GM19035 (cell line): ENCODE measurements at regions not wholly inside any gene's neighbourhood (a gene's known extent, or its start where the extent isn't known, plus 50 kb on each side); places are given as distances from the start of the nearest gene placed in this dataset.

Experiments
- ATAC-seq: cut with Tn5 transposase; IDR thresholded peaks from one replicate; pipeline ENCODE4 v1.9.1; 2021; ENCODE audit not compliant: unreplicated experiment

DNA sequence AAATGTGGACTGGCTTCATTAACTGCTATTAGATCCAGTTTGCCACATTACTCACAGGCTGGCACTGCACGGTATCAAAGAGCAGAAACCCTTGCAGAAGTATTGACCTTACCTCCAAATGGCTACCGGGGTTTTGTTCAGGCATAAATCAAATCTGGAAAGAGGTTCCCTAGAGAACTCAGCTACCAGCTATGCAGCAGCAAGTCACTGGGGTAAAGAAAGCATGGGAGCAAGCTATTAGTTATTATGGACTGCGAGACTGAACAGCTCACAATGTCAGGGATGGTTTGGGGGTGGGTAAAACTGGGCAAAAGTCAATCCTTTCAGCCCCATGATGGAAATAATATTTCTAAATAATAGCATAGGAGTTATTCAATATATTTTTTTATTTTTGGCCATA is 128.1 kb downstream of the FANCF start:
- ATAC-seq, result no peak

DNA sequence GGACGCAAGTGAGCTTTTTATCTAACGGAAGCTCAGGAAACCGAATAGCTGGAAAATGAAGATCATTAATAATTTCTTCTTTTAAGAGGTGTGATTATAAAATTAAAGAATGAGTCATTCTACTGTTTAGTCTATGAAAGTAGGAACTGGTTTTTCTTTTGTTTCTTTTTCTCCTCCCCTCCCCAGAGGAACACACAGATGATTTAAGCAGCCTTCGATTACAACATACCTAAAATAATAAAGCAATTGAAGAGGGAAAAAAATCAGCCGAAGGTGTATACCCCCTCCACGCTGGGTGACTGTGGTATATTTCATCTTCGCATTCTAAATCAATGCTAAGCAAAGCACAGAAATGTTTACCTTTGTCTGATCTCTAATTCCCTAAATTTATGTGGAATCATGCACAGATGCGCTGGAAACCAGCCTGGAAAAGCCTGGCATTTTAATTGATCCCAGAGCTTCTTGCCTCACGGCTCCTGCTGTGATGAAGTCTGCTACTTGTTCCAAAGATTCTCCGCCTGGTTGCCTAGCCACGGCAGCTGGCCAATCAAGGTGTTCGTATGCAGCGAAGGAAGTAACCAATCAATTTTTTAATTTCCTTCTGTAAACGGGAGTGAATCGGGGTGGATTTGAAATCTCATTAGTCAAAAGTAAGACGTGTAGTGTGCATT is 133.9 kb downstream of the FANCF start:
- no peak for ATAC-seq

DNA sequence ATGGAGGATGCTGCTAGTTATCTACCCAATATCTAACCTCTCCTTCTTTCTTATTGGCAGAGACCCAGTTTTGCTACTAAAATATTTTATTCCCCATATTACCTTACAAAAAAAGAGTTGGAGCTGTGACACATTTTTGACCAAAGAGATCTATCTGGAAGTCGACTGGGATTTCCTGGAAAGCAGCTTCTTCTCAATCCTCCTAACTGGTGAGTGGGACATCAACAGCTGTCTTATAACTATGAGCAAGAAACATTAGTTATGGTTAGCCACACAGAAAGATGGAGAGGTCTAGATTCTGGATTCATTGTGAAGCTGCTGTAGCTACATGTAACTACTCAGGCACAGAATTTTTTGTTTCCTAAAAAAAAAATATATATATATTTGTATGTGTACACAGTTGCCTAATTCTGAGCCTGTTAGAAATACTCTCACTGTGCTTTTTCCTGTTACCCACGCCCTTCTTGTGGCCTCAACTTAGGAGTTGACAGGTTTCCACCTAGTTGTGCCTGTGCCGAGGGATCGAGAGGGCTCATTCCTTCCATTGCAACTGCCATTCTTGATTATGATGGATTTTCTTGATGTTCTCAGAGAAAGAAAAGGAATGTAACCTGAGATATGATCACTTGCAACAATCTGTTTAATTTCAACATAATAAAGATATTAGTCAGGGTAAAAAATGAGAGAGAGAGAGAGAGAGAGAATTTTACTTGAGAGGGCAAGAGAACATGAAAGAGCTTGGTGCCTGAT is 142.0 kb downstream of the SLC17A6 start:
- ATAC-seq, result no peak

DNA sequence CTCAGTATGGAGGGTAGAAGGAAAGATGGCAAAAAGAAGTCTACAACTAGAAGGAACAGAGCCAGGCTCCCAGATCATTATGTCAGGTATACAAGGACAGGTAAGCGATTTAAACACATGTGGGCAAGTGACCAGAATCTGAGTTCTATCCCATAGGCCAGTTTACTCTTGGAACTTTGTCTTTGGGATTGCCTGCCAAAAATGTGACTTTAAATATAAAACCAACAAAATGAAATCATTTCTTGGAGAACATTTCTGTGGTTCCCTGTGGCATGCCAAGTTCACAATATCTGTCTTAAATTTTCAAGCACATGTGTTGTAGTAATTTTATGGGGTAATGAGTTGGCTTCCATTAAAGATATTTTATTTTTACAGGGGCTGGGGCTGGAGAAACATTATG is 141.0 kb downstream of the SLC17A6 start:
- no peak for ATAC-seq

DNA sequence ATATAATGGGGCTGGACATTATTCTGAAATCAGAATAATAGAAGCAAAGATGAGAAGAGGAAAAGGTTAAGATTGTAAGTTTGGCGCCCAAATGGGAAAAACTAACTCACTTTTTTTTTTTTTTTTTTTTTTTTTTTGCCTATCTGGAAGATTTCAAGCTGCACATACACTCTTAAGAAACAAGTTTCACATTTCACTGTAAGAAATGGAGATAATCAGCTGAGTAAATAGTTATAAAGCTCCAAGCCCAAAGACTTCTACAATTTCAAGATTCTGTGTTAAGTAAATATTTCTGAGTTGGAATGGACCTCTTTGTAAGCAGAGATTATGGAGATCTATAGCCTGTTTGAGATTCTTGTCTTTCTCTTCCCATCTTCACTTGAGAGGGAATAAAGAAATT is 140.0 kb downstream of the SLC17A6 start:
- no peak for ATAC-seq

DNA sequence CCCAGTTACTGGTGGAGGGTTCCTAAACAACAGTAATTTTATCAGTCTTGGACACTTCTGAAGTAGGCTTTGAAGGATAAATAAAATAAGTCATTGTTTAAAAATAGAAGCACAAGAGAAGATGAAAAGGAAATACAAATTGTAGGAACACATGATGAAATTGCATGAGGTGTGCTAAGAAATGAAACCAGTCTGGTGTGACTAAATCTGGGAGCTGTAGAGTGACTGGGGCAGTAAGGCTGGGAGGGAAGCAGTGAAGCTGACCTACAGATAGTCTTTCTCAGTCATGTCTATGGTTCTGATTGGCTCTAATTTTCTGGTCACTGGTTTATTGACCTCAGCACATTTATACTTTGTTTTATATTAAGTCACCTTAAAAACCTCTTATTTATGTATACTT is 139.1 kb downstream of the SLC17A6 start:
- ATAC-seq, result no peak

DNA sequence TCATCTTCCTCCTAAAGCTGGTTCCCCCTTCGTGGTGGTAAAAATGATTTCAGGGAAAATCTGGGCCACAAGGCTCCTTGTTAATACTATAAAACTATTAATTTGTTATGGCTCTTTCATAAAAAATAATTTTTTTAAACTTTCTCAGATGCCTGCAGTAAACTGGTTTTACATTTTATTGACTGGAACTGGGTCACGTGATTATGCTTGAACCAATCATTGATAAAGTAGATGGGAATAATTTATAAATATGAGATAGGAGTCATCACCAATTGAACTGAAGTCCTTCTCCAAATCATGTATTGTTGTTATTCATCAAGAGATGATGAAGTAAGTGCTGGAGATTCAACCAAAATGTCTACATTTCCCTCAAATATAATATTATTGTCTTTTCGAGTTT is 138.4 kb downstream of the SLC17A6 start:
- ATAC-seq, result no peak

DNA sequence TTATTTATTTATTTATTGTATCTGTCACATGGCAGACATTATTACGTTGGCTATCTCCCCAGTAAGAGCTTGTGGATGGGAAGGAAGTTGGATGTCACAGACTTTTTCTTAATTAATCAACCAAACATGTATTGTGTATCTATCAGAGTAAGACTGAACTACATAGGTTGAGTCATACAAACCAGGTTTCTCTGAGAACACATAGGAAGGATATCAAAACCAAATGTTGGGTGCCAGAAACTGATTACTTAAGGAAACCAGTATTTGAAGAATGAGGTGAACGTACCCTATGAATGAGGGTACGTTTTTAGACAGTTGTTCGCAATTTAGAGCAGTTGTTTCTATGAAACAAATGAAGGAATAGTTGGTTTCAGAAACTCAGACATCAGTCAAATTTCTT is 136.4 kb downstream of the SLC17A6 start:
- ATAC-seq, result no peak

DNA sequence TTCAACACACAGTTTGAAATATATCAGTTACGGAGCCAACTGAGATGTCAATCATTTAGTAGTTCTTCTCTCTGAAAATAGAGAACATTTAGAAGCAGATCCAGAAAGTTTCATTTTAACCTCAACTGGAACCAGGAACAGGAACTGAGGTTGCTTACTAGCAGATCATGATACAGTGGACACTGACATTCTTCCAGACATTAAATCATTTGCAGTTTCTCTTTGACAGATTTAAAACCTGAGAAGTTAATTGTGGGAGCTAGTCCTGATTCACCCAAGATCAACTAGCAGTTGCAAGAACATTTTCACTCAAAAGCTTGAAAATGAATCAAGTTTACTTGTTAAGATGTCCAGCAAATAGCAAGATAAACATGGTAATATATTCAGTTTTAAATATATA is 135.4 kb downstream of the SLC17A6 start:
- no peak for ATAC-seq

DNA sequence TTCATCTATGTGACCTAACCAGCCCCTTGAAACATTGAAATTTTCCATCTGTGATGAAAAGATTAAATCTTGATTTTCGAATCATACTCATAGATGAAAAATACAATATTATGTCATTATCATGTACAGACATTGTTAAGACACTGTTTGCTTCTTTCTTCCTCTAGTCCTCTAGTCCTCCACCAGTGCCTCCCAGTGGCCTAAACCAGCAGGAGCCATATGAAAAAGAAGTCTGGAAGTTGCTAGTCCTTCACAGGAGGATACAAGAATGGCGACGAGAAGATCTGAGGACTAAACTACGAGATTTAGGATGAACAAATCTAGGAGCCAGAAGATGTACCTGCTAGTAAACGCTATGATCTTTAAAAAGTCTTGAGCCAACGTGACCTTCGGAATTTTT is 134.1 kb downstream of the SLC17A6 start:
- ATAC-seq, result no peak

DNA sequence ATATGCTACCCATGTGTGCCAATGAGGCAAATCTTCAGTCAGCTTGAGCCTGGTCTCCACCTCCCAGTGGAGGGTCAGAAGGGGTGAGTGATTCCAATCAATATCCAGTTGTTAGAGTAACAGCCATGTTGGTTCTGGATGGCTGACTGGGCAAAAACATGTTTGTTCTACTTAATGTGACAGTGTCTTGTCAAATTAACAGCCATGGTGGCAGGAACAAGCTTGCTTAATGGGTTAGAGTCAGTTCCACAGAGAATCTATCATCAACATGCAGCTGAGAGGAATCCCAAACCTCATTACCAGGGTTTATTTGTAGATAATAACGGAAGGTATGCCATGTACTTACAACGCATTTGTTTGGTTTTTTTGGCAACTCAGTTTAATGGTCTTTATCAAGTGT is 133.2 kb downstream of the SLC17A6 start:
- no peak for ATAC-seq

DNA sequence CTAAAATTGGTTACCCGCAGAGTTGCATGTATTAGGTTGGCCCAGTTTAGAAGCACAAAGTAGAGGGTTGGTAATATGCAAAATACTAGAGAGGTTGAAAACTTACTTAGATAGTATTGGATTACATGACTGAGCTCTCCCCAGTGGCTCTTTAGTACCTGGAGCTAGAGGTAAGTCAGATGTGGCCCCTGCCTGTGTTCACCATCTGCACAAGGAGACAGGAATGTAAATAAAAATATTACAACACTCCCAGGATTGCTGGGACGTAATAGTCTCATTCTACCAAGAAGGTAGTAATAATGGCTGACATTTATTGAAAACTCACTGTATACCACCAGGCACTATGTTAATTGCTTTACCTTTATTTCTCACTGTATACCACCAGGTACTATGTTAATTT is 129.6 kb downstream of the SLC17A6 start:
- no peak for ATAC-seq

DNA sequence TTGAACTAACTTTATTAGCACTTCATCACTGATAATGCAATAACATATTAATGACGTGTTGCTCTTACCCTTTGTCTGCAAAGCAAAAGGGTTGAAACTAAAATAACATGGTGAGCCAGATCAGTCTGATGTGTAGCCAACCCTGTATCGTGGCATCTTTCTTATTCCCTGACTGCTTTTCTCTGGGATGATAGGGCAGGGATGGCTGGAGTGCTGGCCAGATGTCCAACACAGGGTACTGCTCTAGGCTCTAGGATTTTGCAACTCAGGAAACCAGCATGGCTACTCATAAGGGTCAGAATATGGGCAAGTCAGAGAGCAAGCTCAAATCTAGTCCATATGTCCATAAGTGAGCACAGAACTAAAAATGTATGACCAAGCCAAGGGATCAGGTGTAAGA is 129.1 kb downstream of the SLC17A6 start:
- no peak for ATAC-seq

DNA sequence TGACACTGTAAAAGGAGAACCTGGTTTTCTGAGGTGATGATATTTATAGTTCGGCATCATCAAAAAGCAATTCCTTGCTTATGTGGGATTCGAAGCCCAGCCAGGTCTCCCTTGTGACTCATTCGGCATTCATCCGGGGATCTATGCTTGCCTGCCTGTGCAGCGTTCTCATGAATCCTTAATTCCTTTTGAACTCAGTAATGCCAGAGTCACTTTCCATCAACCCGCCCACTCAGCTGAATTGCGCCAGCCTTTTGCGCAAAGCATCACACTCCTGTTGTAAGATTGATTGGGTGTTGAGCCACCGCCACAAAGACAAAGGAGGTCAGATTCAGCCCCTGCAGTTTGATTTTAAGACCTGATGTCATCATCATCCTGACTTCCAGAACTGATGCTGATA is 128.6 kb downstream of the SLC17A6 start:
- no peak for ATAC-seq

DNA sequence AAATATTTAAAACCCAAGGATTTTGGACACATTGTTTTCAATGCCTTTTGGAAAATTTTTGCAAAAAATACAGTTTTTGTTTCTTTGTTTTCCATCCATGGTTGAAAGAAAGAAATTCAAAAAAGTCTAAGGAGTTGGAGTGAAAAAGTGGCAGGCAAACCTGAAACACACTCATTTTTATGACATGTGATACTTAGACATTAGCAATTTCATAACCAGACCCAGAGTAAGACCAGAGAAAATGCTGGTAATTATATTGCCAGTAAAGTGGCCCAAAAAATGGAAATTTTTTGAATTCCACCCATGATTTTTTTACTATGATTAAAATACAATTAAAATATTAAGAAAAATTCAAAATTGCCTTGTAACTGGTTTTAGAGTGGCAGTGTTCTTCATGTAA is 128.2 kb downstream of the SLC17A6 start:
- ATAC-seq, result no peak

DNA sequence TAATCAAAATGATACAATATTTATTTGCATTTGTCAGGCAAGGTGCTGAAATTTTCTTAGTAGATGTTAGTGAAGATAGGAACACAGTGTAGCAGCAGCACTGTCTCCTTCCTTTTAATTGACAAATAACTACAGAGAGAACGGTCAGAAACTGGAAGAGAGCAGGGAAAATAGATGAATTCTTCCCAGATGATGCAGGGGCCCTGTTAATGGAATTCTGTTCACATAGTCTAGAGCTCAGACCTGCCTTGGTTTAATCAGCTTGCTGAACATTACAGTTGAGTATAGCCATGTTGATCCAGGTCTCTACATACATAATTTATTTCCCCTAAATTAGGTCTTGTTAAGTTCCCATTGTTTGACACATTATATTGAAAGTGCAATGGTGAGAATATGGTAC is 127.4 kb downstream of the SLC17A6 start:
- no peak for ATAC-seq

DNA sequence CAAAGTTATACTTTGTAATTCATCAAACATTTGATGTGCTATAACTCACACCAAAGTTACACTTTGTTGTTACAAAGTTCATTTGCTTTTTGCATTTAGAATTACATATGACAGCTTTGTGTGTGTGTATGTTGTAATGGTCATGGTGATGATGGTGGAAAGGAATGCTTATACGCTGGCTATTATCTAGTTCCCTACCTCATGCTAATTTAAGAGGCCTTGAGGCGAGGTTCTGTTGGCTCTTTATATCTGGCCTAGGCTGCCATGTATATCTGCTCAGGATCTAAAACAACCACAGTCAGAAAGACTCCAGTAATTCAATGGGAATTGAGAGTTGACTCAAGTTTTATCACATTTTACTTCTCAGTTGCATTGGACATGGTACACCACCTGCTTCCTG is 123.4 kb downstream of the SLC17A6 start:
- no peak for ATAC-seq

DNA sequence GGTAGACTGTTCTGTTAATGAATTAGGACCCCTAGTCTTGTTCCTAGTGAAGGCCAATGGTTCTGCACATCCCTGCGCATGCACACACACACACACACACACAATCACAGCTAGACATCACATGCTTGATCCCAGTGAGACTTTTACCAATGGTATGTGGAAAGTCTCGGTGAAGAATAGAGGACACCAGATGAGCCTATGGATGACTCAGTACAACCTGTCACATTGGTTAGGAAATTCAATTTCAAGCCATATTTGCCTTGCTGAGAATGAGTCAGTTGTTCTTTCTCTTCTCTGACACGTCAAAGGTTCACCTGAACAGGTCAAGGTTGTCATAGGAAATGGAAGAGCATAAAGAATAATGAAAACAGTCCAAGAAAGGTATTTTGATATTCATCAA is 122.0 kb downstream of the SLC17A6 start:
- no peak for ATAC-seq

DNA sequence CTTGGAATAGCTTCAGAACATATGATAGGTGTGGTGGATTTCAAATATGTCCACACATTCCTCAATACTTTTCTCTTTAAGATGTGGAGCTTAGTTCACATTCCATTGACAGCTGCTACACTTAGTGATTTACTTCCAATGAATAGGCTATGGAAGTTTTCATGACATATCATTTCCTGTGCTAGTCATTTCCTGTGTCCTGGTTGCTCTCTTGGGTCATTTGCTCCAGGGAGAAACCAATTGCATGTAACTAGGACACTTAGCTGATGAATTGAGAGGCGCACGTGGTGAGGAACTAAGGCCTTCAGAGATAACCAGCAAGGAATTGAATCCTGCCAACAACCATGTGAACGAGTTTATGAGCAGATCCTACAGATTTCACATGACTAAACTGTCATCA is 120.9 kb downstream of the SLC17A6 start:
- ATAC-seq, result no peak

DNA sequence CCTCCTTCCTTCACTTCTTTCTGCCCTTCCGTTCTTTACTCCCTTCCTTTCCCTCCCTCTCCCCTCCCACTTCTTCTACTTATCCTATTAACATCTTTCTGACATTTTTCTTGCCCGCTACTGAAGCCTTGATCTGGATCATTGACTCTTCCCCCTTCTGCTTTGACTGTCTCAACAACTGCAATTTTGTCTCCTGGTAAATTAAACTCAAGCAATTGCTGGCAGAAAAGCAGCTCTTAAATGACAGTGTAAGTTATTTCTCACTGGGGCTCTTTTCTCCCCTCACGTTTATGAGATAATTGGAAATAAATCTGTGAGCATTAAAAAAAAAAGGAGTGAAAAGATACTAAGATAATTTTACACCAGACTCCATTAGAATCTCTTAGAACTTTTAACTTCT is 120.0 kb downstream of the SLC17A6 start:
- ATAC-seq, result no peak

DNA sequence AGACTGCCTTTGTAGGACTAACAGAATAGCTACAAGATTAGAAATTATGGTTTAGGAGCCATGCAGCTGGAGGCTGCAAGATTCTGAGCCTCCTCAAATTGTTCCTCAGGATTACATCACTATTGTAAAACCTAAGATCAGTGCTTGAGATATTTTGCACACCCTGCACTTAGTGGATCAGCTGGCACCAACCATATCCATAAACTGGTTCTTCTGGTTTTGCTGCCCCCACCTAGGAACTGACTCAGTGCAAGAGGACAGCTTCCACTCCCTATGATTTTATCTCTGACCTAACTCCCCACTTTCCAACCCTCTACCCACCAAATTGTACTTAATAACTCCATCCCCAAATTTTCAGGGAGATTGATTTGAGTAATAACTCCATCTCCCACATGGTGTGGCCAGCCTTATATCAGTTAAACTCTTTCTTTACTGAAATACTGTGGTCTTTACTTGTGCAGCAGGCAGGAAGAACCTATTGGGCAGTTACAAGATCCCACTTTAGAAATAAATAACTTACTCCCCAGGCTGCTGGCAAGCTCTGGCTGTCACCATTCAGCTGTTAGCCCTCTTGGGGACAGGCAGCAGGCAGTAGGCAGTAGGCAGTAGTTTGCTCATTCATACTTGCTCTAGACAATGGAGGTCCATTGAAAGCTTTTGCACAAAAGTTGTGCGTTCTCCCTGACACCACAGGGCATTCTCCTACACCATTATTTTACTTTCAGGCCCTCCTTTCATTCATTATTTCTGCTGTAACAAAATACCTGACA is 119.0 kb downstream of the SLC17A6 start:
- no peak for ATAC-seq

DNA sequence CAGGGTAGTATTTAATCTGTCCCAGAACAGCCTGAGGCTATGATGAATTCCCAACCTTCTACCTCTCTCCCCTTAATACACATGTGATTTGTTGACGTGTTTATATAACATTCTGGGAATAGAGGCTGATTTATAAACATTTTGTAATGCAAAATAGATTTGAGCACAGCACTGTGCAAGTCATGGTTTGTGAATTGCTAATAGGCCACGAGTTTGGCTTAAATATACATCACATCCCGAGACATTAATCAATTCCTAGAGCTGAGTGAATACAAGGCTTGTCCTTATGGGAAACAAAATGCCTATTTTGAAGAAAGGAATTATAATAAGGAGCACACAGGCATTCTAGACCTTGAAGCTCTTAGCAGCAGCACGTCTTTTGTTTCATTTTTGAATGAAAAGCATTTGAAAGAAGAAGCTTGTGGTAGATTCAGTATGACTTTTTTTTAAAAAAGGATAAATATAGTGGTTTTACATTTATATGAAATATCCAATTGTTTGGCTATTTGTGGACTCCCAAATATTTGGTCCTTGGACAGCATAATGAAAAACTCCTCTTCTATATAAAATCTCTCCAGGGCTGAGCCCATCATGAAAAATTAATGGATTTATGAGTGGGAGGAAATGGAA is 116.4 kb downstream of the SLC17A6 start:
- no peak for ATAC-seq
